B cell (primary cell): ENCODE measurements at regions not wholly inside any gene's neighbourhood (a gene's known extent, or its start where the extent isn't known, plus 50 kb on each side); places are given as distances from the start of the nearest gene placed in this dataset.

Experiments
- EZH2 ChIP-seq: IDR thresholded peaks from 2 replicates; pipeline ENCODE4 v1.6.1; 2012; ENCODE audit warnings: borderline replicate concordance, low read depth, mild to moderate bottlenecking, moderate library complexity, low read length; ENCODE audit not compliant: insufficient read depth, poor library complexity, severe bottlenecking
- TF ChIP-seq, protein P1 (sequence below): fragments of 200-600 bp; IDR thresholded peaks from one replicate; pipeline ENCODE4 v1.8.0; 2022; ENCODE audit warnings: antibody characterized with exemption, mild to moderate bottlenecking

DNA sequence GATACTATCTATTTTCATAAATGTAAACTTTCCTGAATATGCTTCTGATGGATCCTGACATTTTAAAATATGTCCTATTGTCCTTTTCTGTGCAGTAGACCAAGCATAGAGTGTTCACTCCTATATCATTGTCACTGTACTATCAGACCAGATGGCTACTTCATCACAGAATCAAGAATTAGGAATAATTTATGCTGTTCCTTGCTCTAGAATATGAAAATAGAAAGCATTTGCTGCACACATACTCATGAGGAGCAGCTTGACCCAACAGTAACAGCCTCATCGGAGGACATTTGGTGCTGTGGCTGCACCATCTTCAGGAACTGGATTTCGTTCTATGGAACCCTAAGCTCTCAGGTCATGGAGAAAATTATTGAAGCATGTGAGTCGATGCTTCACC lies 468.9 kb upstream of the HNRNPA3 start:
- TF ChIP-seq, protein P1, sequence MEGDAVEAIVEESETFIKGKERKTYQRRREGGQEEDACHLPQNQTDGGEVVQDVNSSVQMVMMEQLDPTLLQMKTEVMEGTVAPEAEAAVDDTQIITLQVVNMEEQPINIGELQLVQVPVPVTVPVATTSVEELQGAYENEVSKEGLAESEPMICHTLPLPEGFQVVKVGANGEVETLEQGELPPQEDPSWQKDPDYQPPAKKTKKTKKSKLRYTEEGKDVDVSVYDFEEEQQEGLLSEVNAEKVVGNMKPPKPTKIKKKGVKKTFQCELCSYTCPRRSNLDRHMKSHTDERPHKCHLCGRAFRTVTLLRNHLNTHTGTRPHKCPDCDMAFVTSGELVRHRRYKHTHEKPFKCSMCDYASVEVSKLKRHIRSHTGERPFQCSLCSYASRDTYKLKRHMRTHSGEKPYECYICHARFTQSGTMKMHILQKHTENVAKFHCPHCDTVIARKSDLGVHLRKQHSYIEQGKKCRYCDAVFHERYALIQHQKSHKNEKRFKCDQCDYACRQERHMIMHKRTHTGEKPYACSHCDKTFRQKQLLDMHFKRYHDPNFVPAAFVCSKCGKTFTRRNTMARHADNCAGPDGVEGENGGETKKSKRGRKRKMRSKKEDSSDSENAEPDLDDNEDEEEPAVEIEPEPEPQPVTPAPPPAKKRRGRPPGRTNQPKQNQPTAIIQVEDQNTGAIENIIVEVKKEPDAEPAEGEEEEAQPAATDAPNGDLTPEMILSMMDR = no peak
- no peak for TF ChIP-seq EZH2
